Right atrium auricular region (tissue), 2 donors: ENCODE measurements at regions not wholly inside any gene's neighbourhood (a gene's known extent, or its start where the extent isn't known, plus 50 kb on each side); places are given as distances from the start of the nearest gene placed in this dataset.

Source experiments
- DNase-seq: peaks from one replicate; pipeline ENCODE4 v3.0.0-alpha.2; 2019; ENCODE audit warnings: low spot score
- H3K27ac ChIP-seq, 2 donors: fragments of 200-600 bp; sonication (generic); 1 replicate in 1 of 2; 2 replicates in 1 of 2; pipeline ENCODE4 v1.5.1; 2016 to 2019
- H3K27me3 ChIP-seq, 2 donors: fragments of 200-600 bp; sonication (generic); one replicate each; pipeline versions ENCODE4 v1.5.1 to v1.6.0; 2017 to 2019
- H3K36me3 ChIP-seq: fragments of 200-600 bp; sonication (generic); one replicate; pipeline ENCODE4 v1.5.1; 2016
- H3K4me1 ChIP-seq, 2 donors: fragments of 200-600 bp; sonication (generic); one replicate each; pipeline versions ENCODE4 v1.5.1 to v1.6.0; 2017 to 2019
- H3K4me3 ChIP-seq, 2 donors: fragments of 200-600 bp; sonication (generic); 1 replicate in 1 of 2; 2 replicates in 1 of 2; pipeline ENCODE4 v1.5.1; 2017 to 2019; ENCODE audit warnings: mild to moderate bottlenecking in 1 of 2, moderate library complexity in 1 of 2
- H3K9me3 ChIP-seq, 2 donors: fragments of 200-600 bp; sonication (generic); one replicate each; pipeline ENCODE4 v1.5.1; 2019
- TF ChIP-seq, protein P1 (sequence below), 2 donors: fragments of 200-600 bp; sonication (generic); IDR thresholded peaks; one replicate each; pipeline ENCODE4 v1.5.1; 2019; ENCODE audit warnings: antibody characterized with exemption in 2 of 2

DNA sequence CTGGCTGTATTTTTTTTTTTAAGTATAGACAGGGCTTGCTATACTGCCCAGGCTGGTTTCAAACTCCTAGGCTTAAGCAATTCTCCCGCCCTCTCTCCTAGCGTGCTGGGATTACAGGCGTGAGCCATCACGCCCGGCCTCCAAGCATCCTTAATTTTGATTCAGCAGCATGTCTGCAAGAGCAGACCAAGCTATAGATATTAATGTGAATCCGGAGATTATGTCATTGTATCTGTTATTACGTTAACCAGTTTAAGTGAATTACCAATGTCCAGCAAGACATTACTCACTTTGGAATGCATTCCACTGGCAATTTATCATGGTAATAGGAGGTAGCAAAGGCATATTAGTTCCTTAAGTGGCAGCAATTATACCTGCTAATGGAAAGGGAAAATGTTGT, 179.7 kb downstream of the CHRM3 start:
- no peak for DNase-seq
- Histone ChIP-seq H3K4me1 (no peaks in the 10 kb centered on the region), H3K4me3 (no peak overlapping the region), H3K27ac (no peak overlapping the region), H3K9me3 (no peaks in the 10 kb centered on the region), H3K27me3 (no peaks in the 10 kb centered on the region), H3K36me3 (no peaks in the 10 kb centered on the region)
- TF ChIP-seq, protein P1, sequence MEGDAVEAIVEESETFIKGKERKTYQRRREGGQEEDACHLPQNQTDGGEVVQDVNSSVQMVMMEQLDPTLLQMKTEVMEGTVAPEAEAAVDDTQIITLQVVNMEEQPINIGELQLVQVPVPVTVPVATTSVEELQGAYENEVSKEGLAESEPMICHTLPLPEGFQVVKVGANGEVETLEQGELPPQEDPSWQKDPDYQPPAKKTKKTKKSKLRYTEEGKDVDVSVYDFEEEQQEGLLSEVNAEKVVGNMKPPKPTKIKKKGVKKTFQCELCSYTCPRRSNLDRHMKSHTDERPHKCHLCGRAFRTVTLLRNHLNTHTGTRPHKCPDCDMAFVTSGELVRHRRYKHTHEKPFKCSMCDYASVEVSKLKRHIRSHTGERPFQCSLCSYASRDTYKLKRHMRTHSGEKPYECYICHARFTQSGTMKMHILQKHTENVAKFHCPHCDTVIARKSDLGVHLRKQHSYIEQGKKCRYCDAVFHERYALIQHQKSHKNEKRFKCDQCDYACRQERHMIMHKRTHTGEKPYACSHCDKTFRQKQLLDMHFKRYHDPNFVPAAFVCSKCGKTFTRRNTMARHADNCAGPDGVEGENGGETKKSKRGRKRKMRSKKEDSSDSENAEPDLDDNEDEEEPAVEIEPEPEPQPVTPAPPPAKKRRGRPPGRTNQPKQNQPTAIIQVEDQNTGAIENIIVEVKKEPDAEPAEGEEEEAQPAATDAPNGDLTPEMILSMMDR (IDR thresholded peaks at IDR 0.05): no peak

- Histone ChIP-seq H3K4me1 (no peaks in the 10 kb centered on the region), H3K27me3 (no peaks in the 10 kb centered on the region), H3K4me3 (no peak overlapping the region), H3K36me3 (no peaks in the 10 kb centered on the region), H3K9me3 (no peaks in the 10 kb centered on the region), H3K27ac (no peak overlapping the region)
- no peak for DNase-seq
- TF ChIP-seq, protein P1 (IDR thresholded peaks at IDR 0.05): no peak
Measured at GRCh38 chr1:239570878-239571277, 184.5 kb downstream of the CHRM3 start.

- Histone ChIP-seq H3K27me3 (no peaks in the 10 kb centered on the region), H3K4me3 (no peak overlapping the region), H3K4me1 (no peaks in the 10 kb centered on the region), H3K9me3 (no peaks in the 10 kb centered on the region), H3K36me3 (no peaks in the 10 kb centered on the region), H3K27ac (no peak overlapping the region)
- DNase-seq: no peak
- TF ChIP-seq, protein P1 (IDR thresholded peaks at IDR 0.05): no peak
Measured at GRCh38 chr1:239572183-239572582, 185.8 kb downstream of the CHRM3 start.

- no peak overlapping the region for H3K4me3 ChIP-seq
- no peak overlapping the region for H3K27ac ChIP-seq
- TF ChIP-seq, protein P1 (IDR thresholded peaks at IDR 0.05): no peak
- DNase-seq: no peak
- no peaks in the 10 kb centered on the region for H3K9me3 ChIP-seq
- H3K4me1 ChIP-seq: no peaks in the 10 kb centered on the region
- H3K36me3 ChIP-seq: no peaks in the 10 kb centered on the region
- H3K27me3 ChIP-seq: no peaks in the 10 kb centered on the region
Measured at GRCh38 chr1:239574112-239574511, 187.7 kb downstream of the CHRM3 start.

GRCh38 chr1:239575113-239575512, 188.7 kb downstream of the CHRM3 start:
- H3K36me3 ChIP-seq: no peaks in the 10 kb centered on the region
- TF ChIP-seq, protein P1 (IDR thresholded peaks at IDR 0.05): no peak
- no peaks in the 10 kb centered on the region for H3K27me3 ChIP-seq
- H3K4me1 ChIP-seq: no peaks in the 10 kb centered on the region
- H3K4me3 ChIP-seq: no peak overlapping the region
- no peaks in the 10 kb centered on the region for H3K9me3 ChIP-seq
- no peak overlapping the region for H3K27ac ChIP-seq
- DNase-seq: no peak

DNA sequence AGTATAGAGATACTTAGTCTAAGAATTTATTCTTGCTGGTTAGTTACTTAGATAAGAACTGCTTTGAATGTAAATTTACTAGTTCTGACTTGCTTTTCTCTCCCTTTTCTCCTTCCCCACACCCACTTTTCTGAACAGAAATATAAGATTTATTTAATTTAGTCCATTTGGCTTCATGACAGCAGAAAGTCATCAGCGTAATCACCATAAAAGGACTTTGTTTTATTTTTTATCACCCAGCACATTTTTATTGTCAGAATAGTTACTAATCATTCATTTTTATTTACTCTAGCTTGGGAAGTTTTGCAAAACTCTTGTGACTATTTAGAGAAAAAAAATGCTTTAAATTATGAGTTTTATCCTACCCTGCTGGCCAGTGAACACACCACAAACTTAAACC, 197.2 kb downstream of the CHRM3 start:
- H3K4me3 ChIP-seq: no peak overlapping the region
- TF ChIP-seq, protein P1 (IDR thresholded peaks at IDR 0.05): no peak
- no peaks in the 10 kb centered on the region for H3K4me1 ChIP-seq
- DNase-seq: no peak
- no peak overlapping the region for H3K27ac ChIP-seq
- H3K36me3 ChIP-seq: no peaks in the 10 kb centered on the region
- H3K27me3 ChIP-seq: no peaks in the 10 kb centered on the region
- H3K9me3 ChIP-seq: no peaks in the 10 kb centered on the region
